Rectal smooth muscle tissue (tissue), 1 donor: ENCODE measurements at regions not wholly inside any gene's neighbourhood (a gene's known extent, or its start where the extent isn't known, plus 50 kb on each side); places are given as distances from the start of the nearest gene placed in this dataset.
"Not testable (repeated sequence)": the region's sequence is repeated elsewhere in the genome, so short reads cannot be mapped to it uniquely, and the experiment has no call there.

ENCODE experiments used
- H3K27ac ChIP-seq: one replicate; pipeline ENCODE4 v1.7.0; 2013; ENCODE audit warnings: low read depth, low read length, inconsistent platforms
- H3K27me3 ChIP-seq: one replicate; pipeline ENCODE4 v1.7.0; 2013; ENCODE audit warnings: low read length; ENCODE audit not compliant: control insufficient read depth, insufficient read depth
- H3K36me3 ChIP-seq: one replicate; pipeline ENCODE4 v1.7.0; 2013; ENCODE audit warnings: low read length; ENCODE audit not compliant: control insufficient read depth, insufficient read depth
- H3K4me1 ChIP-seq: one replicate; pipeline ENCODE4 v1.7.0; 2013; ENCODE audit warnings: low read length; ENCODE audit not compliant: control insufficient read depth, insufficient read depth
- H3K4me3 ChIP-seq: one replicate; pipeline ENCODE4 v1.7.0; 2013; ENCODE audit warnings: low read length
- H3K9ac ChIP-seq: one replicate; pipeline ENCODE4 v1.7.0; 2013; ENCODE audit warnings: low read length

GRCh38 chr4:137852326-137852725, 320.0 kb upstream of the PCDH18 start:
- Histone ChIP-seq H3K27me3 (no peaks in the 10 kb centered on the region), H3K27ac (no peak overlapping the region), H3K36me3 (no peaks in the 10 kb centered on the region), H3K9ac (no peak overlapping the region), H3K4me1 (no peaks in the 10 kb centered on the region), H3K4me3 (no peak overlapping the region)

- H3K9ac ChIP-seq, result no peak overlapping the region
- H3K27me3 ChIP-seq, result no peaks in the 10 kb centered on the region
- no peaks in the 10 kb centered on the region for H3K4me1 ChIP-seq
- H3K4me3 ChIP-seq, result no peak overlapping the region
- H3K27ac ChIP-seq, result no peak overlapping the region
- no peaks in the 10 kb centered on the region for H3K36me3 ChIP-seq
These were observed 319.1 kb upstream of the PCDH18 start for GRCh38 chr4:137851435-137851834.

GRCh38 chr4:137827945-137828344, 295.7 kb upstream of the PCDH18 start:
- H3K4me1 ChIP-seq, H3K27me3 ChIP-seq, H3K9ac ChIP-seq, H3K4me3 ChIP-seq, H3K27ac ChIP-seq, H3K36me3 ChIP-seq: not testable (repeated sequence)

GRCh38 chr4:137825505-137825904, 293.2 kb upstream of the PCDH18 start:
- H3K27ac ChIP-seq, result no peak overlapping the region
- H3K9ac ChIP-seq, result no peak overlapping the region
- H3K36me3 ChIP-seq, result no peaks in the 10 kb centered on the region
- H3K4me1 ChIP-seq, result no peaks in the 10 kb centered on the region
- no peak overlapping the region for H3K4me3 ChIP-seq
- no peaks in the 10 kb centered on the region for H3K27me3 ChIP-seq

GRCh38 chr4:137823007-137823406, 290.7 kb upstream of the PCDH18 start:
- no peaks in the 10 kb centered on the region for H3K4me1 ChIP-seq
- H3K27ac ChIP-seq, result no peak overlapping the region
- no peaks in the 10 kb centered on the region for H3K36me3 ChIP-seq
- no peak overlapping the region for H3K9ac ChIP-seq
- H3K27me3 ChIP-seq, result no peaks in the 10 kb centered on the region
- no peak overlapping the region for H3K4me3 ChIP-seq

- no peaks in the 10 kb centered on the region for H3K36me3 ChIP-seq
- H3K27ac ChIP-seq, result no peak overlapping the region
- H3K27me3 ChIP-seq, result no peaks in the 10 kb centered on the region
- H3K4me3 ChIP-seq, result no peak overlapping the region
- H3K9ac ChIP-seq, result no peak overlapping the region
- no peaks in the 10 kb centered on the region for H3K4me1 ChIP-seq
These were observed 287.7 kb upstream of the PCDH18 start for GRCh38 chr4:137819964-137820383.

- Histone ChIP-seq H3K36me3 (no peaks in the 10 kb centered on the region), H3K9ac (no peak overlapping the region), H3K27ac (no peak overlapping the region), H3K27me3 (no peaks in the 10 kb centered on the region), H3K4me1 (no peaks in the 10 kb centered on the region), H3K4me3 (no peak overlapping the region)
These were observed 280.0 kb upstream of the PCDH18 start for GRCh38 chr4:137812258-137812657.

GRCh38 chr4:137806420-137806819, 274.1 kb upstream of the PCDH18 start:
- no peaks in the 10 kb centered on the region for H3K36me3 ChIP-seq

GRCh38 chr4:137804906-137805495, 272.7 kb upstream of the PCDH18 start:
- Histone ChIP-seq H3K4me1 (no peaks in the 10 kb centered on the region), H3K36me3 (no peaks in the 10 kb centered on the region), H3K9ac (no peak overlapping the region), H3K27ac (no peak overlapping the region), H3K4me3 (no peak overlapping the region), H3K27me3 (no peaks in the 10 kb centered on the region)

More at GRCh38 chr4:137806420-137806819, 274.1 kb upstream of the PCDH18 start:
- Histone ChIP-seq H3K9ac (no peak overlapping the region), H3K4me1 (no peaks in the 10 kb centered on the region), H3K27me3 (no peaks in the 10 kb centered on the region), H3K27ac (no peak overlapping the region), H3K4me3 (no peak overlapping the region)

- no peak overlapping the region for H3K27ac ChIP-seq
These were observed 268.6 kb upstream of the PCDH18 start for GRCh38 chr4:137800861-137801260.

GRCh38 chr4:137794764-137795254, 262.5 kb upstream of the PCDH18 start:
- H3K4me3 ChIP-seq, result peak overlapping the region; percentile 4
- H3K27me3 ChIP-seq, result no peaks in the 10 kb centered on the region
- no peaks in the 10 kb centered on the region for H3K4me1 ChIP-seq
- H3K27ac ChIP-seq, result no peak overlapping the region
- no peaks in the 10 kb centered on the region for H3K36me3 ChIP-seq
- no peak overlapping the region for H3K9ac ChIP-seq

More at GRCh38 chr4:137800861-137801260, 268.6 kb upstream of the PCDH18 start:
- H3K4me1 ChIP-seq, result no peaks in the 10 kb centered on the region
- H3K36me3 ChIP-seq, result no peaks in the 10 kb centered on the region
- H3K4me3 ChIP-seq, result no peak overlapping the region
- H3K9ac ChIP-seq, result no peak overlapping the region
- no peaks in the 10 kb centered on the region for H3K27me3 ChIP-seq

- not testable (repeated sequence) for H3K36me3 ChIP-seq, H3K4me1 ChIP-seq, H3K27me3 ChIP-seq, H3K4me3 ChIP-seq, H3K9ac ChIP-seq, H3K27ac ChIP-seq
These were observed 257.0 kb upstream of the PCDH18 start for GRCh38 chr4:137789263-137789662.

GRCh38 chr4:137783923-137784322, 251.6 kb upstream of the PCDH18 start:
- H3K36me3 ChIP-seq, H3K27ac ChIP-seq, H3K4me1 ChIP-seq, H3K9ac ChIP-seq, H3K27me3 ChIP-seq, H3K4me3 ChIP-seq: not testable (repeated sequence)
